ENCODE measurements at regions not wholly inside any gene's neighbourhood (a gene's known extent, or its start where the extent isn't known, plus 50 kb on each side); places are given as distances from the start of the nearest gene placed in this dataset.

DNA sequence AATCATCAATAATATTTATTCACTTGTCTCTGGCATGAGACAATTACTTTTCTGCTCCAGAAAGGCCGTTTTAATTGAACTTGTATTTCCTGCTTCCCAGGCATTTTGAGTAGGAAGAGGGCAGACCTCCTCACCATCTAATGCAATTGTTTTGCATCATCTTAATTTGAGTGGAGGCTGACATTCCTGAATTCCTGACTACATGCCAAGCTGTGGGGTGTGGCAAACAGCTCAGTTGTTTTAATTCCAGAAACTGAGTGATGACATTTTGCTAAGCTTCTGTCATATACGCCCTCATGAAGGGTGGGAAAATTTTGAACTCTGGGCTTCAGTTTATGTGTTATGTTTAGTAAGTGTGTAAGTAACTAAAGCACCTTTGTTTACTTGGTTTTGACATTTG is 125.4 kb upstream of the USP25 start:
- TF ChIP-seq EZH2 (IDR thresholded peaks at IDR 0.05; ENCODE audit: borderline replicate concordance, low read depth, low read length, severe bottlenecking) = no peak
- no peak for TF ChIP-seq CTCF (IDR thresholded peaks at IDR 0.05; ENCODE audit: borderline replicate concordance, extremely low read depth, low read length, poor library complexity, severe bottlenecking)

All from DND-41 (cell line).